NCI-H510A treated with DMSO at 0.1 percent for 48 hours (cell line): ENCODE measurements at regions not wholly inside any gene's neighbourhood (a gene's known extent, or its start where the extent isn't known, plus 50 kb on each side); places are given as distances from the start of the nearest gene placed in this dataset.

Experiments used
- DNase-seq: peaks from one replicate; lab custom pipeline; 2025; lab: John Stamatoyannopoulos, UW

GRCh38 chr21:27818847-27819246 lies 852.0 kb upstream of the ADAMTS5 start:
- no peak for DNase-seq

DNA sequence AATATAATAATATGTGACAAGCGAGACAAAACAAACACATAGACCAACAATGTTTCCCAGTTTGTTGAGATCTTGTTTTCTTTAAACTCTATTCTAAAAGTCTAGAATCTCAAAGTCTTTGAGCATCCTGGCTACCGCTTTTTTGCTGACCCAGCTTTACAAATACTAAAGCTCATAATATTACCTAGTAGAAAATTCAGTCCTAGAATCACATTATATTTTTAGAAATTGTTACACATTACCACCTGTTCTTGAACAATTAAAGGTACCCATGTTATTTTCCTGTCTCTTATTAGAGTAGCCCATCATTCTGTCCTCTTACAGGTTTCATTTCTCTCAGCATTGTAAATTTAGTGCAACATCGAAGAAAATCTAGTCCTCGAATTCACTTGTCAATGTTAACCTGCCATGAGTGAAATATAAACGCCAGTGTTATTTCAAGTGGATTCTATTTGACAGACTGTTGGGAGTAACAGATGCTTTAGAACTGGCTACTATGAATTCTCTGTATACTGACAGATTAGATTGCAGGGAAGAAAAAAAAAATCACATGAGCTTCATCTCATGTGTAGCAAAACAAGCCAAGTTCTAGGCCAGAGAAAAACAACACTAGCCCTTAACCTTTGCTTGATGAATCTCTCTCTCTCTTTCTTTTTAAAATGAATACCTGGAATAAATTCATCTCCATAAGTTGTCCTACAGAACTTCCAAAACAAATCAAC lies 851.2 kb upstream of the ADAMTS5 start:
- no peak for DNase-seq

- DNase-seq: no peak
Measured at GRCh38 chr21:27817074-27817473, 850.2 kb upstream of the ADAMTS5 start.

DNA sequence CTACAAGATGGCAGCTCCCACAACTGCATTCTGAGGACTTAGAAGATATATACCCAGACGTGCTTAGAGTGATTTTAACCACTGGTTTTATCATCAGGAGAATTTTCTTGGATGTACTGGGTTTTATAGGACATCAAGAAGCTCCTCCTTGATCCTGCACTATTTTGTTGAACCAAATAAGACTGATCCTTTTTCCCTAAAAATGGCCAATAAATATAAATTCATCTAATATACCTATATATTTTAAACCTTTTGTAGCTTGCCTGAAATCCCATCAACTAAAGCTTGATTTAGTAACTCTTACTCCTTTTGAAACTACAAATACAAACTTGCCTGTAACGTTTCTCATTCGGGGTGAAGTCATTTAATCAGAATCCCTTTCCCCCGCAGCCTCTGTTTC lies 849.4 kb upstream of the ADAMTS5 start:
- no peak for DNase-seq

GRCh38 chr21:27814226-27814625 lies 847.3 kb upstream of the ADAMTS5 start:
- no peak for DNase-seq

GRCh38 chr21:27813750-27814149 lies 846.9 kb upstream of the ADAMTS5 start:
- no peak for DNase-seq

GRCh38 chr21:27813344-27813743 lies 846.5 kb upstream of the ADAMTS5 start:
- DNase-seq: no peak

DNA sequence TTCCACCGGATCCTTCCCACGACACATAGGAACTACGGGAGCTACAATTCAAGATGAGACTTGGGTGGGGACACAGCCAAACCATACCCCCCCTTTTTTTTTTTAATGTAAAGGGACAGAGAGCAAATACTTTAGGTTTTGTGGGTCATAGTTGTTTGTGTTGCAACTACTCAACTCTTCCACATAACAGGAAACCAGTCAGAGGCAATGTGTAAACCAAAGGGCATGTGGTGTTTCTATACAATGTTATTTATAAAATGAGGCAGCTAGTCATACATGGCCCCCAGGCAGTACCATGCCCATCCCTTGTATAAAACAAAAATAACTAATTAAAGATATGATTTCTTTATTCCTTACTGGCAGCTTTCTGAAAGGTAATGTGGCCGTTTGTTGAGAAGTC lies 845.4 kb upstream of the ADAMTS5 start:
- no peak for DNase-seq

GRCh38 chr21:27808923-27809322 lies 842.0 kb upstream of the ADAMTS5 start:
- no peak for DNase-seq

DNA sequence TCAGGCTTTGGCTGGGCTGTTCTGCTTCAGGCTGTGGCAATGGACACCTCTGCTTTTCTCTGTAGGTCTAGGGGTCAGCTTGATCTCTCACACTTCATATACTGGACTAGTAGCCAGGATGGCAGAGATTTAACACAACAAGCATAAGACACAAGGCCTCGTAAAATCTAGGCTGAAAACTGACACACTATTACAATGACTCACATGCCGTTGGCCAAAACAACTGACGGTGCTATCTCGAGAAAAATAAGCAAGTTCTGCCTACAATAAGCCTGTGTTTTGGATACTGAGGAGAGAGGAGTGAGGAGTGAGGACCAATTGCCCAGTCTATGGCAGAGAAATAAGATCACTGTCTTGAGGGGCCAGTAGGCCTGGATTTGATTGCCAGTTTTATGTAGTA lies 840.7 kb upstream of the ADAMTS5 start:
- no peak for DNase-seq

DNA sequence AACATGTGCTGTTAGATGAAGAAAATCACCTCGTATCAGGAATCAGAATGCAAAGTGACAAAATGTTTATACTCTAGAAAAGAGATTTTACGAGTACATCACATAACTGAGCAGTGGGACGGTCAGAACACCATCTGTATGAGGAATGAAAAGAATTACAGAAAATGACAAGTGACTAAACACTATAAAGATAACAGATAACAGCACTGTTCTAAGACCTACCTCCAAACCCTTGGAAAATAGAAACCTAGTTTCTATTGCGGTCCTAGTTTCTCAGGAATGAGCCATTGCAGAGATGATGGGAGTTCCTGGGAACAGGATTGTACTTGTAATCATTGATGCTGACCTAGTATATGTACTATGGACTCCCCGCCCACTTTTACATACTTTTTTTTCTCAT lies 839.4 kb upstream of the ADAMTS5 start:
- DNase-seq: no peak

DNA sequence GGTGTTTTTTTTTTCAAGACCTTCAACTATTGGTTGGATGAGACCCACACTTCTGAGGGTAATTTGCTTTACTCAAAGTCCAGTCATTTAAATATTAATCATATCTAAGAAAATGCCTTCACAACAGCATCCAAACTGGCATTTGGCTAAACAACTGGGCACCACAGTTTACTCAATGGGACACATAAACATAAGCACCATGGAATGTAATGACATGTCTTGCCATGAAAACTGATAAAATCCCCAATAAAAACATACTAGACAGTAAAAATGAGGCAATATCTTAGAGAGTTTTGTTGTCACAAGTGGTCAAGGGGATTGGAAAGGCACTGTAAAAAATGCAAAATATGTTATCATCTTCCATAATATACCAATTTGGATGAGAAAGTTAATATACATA lies 838.8 kb upstream of the ADAMTS5 start:
- no peak for DNase-seq

- no peak for DNase-seq
Measured at GRCh38 chr21:27804515-27804914, 837.6 kb upstream of the ADAMTS5 start.

DNA sequence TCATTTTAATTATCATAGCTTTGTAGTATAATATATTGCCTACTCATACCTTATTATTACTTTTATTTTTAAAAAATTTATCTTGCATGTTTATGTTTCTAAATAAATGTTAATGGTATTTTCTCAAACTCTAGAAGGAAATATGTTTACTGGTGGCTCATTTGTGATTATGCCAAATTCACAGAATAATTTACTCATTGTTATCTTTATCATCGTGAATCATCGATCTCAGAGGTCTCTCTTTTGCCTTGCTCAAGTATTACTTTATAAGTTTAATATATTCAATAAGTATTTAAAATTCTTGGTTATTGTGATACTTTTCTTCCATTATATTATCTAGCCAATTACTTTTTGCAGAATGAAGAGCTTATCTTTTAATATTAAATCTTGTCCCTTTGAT lies 836.7 kb upstream of the ADAMTS5 start:
- no peak for DNase-seq

DNA sequence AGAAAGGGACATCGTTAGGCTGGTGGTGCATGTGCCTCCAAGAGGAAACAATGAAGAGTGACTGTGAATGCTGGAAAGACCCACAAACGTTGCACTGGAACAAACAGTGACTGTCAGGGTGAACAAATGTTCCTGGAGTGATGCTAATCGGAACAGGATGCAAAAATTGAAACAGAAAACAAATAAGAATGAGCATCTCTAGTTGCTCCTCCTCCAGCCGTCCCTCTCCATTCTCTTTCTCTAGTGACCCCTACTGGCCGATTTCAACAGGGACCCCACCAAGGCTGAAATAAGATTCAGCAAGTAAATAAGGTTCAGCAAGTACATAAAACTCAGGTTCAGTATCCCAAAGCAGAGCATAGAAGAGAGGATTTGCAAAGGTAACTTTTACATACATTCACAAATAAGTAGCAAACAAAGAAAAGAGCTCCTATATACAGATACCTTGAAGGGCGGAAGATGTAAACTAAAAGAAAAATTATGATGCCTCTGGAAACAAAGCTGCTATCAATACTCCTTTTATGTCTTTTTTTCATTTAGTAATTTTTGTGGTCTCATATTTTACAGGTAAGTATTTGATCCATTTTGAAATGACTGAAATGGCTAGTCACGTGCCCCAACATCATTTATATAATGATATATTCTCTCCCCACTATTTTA lies 836.1 kb upstream of the ADAMTS5 start:
- no peak for DNase-seq

DNA sequence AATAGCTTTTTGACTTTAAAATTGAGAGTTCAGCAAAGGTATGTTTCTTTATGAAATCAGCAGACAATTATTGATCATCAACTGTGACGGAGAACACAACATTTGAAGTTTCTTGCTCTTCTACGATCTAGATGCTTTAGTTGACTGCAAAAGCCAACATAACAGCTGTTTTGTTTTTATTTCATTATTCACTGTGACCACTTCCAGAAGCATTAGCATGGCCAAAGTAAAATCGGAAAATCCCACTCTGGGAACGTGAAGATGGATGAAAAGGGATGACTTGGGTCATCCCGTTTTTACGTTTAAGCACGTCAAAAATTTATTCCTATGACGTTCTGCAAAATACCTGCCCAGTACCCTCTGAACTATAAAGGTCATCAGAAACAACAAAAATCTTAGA lies 833.0 kb upstream of the ADAMTS5 start:
- no peak for DNase-seq

DNA sequence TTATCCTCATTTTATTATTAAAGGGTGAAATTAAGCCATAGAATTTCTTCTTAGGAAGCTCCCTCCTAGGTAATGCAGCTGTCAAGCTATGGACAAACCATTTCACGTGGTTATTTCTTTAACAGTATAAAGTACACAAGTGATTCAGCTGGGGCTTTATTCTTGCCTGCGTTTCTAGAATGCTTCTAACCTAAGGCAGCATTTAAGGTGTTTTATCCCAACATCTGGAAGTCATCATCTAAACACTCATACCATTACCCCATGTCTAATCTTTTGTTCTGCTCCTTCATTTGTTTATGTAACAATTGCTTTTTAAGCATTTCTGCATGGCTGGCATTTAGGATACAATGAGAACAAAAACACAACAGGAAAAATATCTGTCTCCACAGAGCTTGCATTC lies 829.2 kb upstream of the ADAMTS5 start:
- no peak for DNase-seq

DNA sequence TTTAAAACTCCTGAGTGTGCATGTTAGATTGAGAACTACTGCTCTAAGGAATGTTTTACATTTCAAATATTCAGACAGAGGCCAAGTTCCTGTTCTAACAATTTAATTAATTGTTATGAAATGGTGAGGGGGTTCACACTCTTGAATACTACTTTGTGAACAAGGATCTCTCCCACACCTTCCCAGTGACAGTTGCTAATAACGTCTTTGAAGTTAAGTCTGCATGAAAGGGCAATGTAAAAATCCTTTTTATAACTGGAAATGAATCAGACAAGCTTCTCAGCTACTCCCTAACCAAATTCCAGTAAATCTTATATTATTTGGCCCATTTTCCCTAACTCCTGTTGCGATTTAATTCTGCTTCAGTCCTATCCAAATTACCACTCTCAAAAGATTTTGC lies 828.5 kb upstream of the ADAMTS5 start:
- no peak for DNase-seq

GRCh38 chr21:27793901-27794300 lies 827.0 kb upstream of the ADAMTS5 start:
- DNase-seq: no peak

DNA sequence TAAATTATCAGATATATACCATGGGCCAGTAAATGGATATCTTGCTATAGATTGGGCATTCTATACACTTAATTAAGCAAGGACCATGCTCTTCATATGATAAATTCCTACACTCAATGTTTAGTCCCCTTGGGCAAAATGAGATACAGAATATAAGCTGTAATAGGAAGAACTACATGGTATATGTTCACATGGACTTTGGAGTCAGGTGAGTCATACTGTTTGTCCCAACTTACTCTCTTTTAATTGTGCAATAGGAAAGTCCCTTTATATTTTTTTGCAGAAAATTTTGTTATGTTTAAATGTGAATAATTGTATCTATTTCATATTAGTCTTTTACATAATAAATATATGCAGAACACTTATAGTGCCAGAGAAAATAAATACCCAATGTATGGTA lies 820.2 kb upstream of the ADAMTS5 start:
- DNase-seq: no peak

GRCh38 chr21:27779606-27780005 lies 812.7 kb upstream of the ADAMTS5 start:
- no peak for DNase-seq

DNA sequence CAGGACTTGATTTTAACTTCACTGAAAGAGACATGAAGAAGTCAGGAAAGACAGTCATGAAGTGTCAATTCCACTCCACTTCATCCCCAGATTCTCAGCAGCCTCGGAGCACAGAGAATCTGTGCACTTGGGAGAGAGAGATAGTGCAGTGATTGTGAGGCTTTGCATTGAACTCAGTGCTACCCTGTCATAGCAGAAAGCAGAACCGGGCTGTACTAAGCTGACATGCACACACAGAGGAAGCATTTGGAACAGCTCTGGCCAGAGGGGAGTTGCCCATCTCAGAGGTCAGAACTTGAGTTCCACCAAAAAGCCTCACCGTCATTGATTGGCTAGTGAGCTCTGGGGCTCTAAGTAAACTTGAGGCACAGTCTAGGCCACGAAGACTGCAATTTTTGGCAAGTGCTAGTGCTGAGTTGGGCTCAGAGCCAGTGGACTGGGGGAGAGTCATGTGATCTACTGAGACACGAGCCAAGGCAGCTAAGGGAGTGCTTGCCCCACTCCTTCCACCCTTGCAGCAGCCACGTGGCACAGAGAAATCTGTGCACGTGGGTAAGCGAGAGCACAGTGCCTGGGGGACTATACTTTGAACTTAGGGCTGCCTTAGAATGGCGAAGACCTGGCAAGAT lies 810.2 kb upstream of the ADAMTS5 start:
- DNase-seq: no peak

GRCh38 chr21:27772816-27773215 lies 805.9 kb upstream of the ADAMTS5 start:
- no peak for DNase-seq
